ENCODE measurements at regions not wholly inside any gene's neighbourhood (a gene's known extent, or its start where the extent isn't known, plus 50 kb on each side); places are given as distances from the start of the nearest gene placed in this dataset.

GRCh38 chr2:5484868-5485267 is 207.3 kb upstream of the SOX11 start:
- no peaks in the 10 kb centered on the region for H4K20me1 ChIP-seq (ENCODE audit: insufficient read depth)
- TF ChIP-seq, protein P1, sequence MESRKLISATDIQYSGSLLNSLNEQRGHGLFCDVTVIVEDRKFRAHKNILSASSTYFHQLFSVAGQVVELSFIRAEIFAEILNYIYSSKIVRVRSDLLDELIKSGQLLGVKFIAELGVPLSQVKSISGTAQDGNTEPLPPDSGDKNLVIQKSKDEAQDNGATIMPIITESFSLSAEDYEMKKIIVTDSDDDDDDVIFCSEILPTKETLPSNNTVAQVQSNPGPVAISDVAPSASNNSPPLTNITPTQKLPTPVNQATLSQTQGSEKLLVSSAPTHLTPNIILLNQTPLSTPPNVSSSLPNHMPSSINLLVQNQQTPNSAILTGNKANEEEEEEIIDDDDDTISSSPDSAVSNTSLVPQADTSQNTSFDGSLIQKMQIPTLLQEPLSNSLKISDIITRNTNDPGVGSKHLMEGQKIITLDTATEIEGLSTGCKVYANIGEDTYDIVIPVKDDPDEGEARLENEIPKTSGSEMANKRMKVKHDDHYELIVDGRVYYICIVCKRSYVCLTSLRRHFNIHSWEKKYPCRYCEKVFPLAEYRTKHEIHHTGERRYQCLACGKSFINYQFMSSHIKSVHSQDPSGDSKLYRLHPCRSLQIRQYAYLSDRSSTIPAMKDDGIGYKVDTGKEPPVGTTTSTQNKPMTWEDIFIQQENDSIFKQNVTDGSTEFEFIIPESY (IDR thresholded peaks at IDR 0.05; ENCODE audit: extremely low read depth, insufficient replicate concordance, low read length), result no peak
- TF ChIP-seq SIN3A (IDR thresholded peaks at IDR 0.05; ENCODE audit: low read depth) (no peak), FOSL1 (IDR thresholded peaks at IDR 0.05; ENCODE audit: low read depth) (no peak)
- H3K79me2 ChIP-seq (ENCODE audit: insufficient read depth, low read length), result no peaks in the 10 kb centered on the region
- intact Hi-C loops (cut with micrococcal nuclease), result no loop called here
- H3K27me3 ChIP-seq (ENCODE audit: insufficient read depth, low read length), result no peaks in the 10 kb centered on the region
- no peak overlapping the region for H2AFZ ChIP-seq (ENCODE audit: low read depth, low read length, poor library complexity, severe bottlenecking)
- peaks cover 4 to 17% of the 10 kb centered on the region in 2 experiments; a peak in 2 of 4 replicates for H3K9me3 ChIP-seq (ENCODE audit: control insufficient read depth in 1 of 2, insufficient read depth in 1 of 2, low read depth in 1 of 2, low read length in 2 of 2)
- no peak overlapping the region for H3K9ac ChIP-seq (ENCODE audit: low read length)
- H3K27ac ChIP-seq (ENCODE audit: low read depth, low read length), result no peak overlapping the region
- CTCF ChIA-PET, result no interaction called here
- H3K4me3 ChIP-seq (replicated peaks in 1 of 2; ENCODE audit: low read depth in 1 of 2, low read length in 2 of 2), result no peak overlapping the region
- H3K4me2 ChIP-seq (ENCODE audit: low read length), result no peak overlapping the region
- POLR2A ChIA-PET, result no interaction called here
- RAD21 ChIA-PET (ENCODE audit: low non-redundant PET in 1 of 2, low total read pairs in 2 of 2, uncharacterized antibody in 2 of 2, unreplicated experiment in 2 of 2), result no interaction called here
- no peak for ATAC-seq
- H3K4me1 ChIP-seq (ENCODE audit: control insufficient read depth in 1 of 2, insufficient read depth in 2 of 2, low read length in 2 of 2), result no peaks in the 10 kb centered on the region
- no peaks in the 10 kb centered on the region for H3K9me2 ChIP-seq (ENCODE audit: insufficient read depth)
- BruUV-seq (replicated peaks), result no TSS peak
- no peak for DNase-seq (ENCODE audit: low read depth, low spot score)
- H3K36me3 ChIP-seq (ENCODE audit: control insufficient read depth in 1 of 2, insufficient read depth in 2 of 2, low read length in 2 of 2), result no peaks in the 10 kb centered on the region

- H3K4me1 ChIP-seq (ENCODE audit: control insufficient read depth in 1 of 2, insufficient read depth in 2 of 2, low read length in 2 of 2), result no peaks in the 10 kb centered on the region
- H3K36me3 ChIP-seq (ENCODE audit: control insufficient read depth in 1 of 2, insufficient read depth in 2 of 2, low read length in 2 of 2), result no peaks in the 10 kb centered on the region
- H3K4me3 ChIP-seq (replicated peaks in 1 of 2; ENCODE audit: low read depth in 1 of 2, low read length in 2 of 2), result no peak overlapping the region
- H3K27ac ChIP-seq (ENCODE audit: low read depth, low read length), result no peak overlapping the region
- H3K27me3 ChIP-seq (ENCODE audit: insufficient read depth, low read length), result no peaks in the 10 kb centered on the region
- ATAC-seq (no peak), DNase-seq (ENCODE audit: low read depth, low spot score) (no peak)
- CTCF ChIA-PET, result no interaction called here
- H3K9ac ChIP-seq (ENCODE audit: low read length), result no peak overlapping the region
- POLR2A ChIA-PET, result no interaction called here
- no TSS peak for BruUV-seq (replicated peaks)
- RAD21 ChIA-PET (ENCODE audit: low non-redundant PET in 1 of 2, low total read pairs in 2 of 2, uncharacterized antibody in 2 of 2, unreplicated experiment in 2 of 2), result no interaction called here
- intact Hi-C loops (cut with micrococcal nuclease), result no loop called here
- no peaks in the 10 kb centered on the region for H4K20me1 ChIP-seq (ENCODE audit: insufficient read depth)
- H3K79me2 ChIP-seq (ENCODE audit: insufficient read depth, low read length), result no peaks in the 10 kb centered on the region
- H3K9me2 ChIP-seq (ENCODE audit: insufficient read depth), result no peaks in the 10 kb centered on the region
- no peak overlapping the region for H3K4me2 ChIP-seq (ENCODE audit: low read length)
- TF ChIP-seq SIN3A (IDR thresholded peaks at IDR 0.05; ENCODE audit: low read depth), result no peak
- no peak for TF ChIP-seq POLR2AphosphoS5 (IDR thresholded peaks at IDR 0.05; ENCODE audit: low read depth, low read length)
- no peak for TF ChIP-seq CBX3 (IDR thresholded peaks at IDR 0.05; ENCODE audit: low read depth)
- TF ChIP-seq CEBPB (IDR thresholded peaks at IDR 0.05; ENCODE audit: low read depth), result no peak
- no peak for TF ChIP-seq ELF1 (IDR thresholded peaks at IDR 0.05; ENCODE audit: borderline replicate concordance, low read depth)
- no peak for TF ChIP-seq EZH2phosphoT487 (IDR thresholded peaks at IDR 0.05; ENCODE audit: borderline replicate concordance)
- TF ChIP-seq ZFX (IDR thresholded peaks at IDR 0.05), result no peak
- no peak overlapping the region for H2AFZ ChIP-seq (ENCODE audit: low read depth, low read length, poor library complexity, severe bottlenecking)
- peaks cover 3 to 18% of the 10 kb centered on the region in 2 experiments; a peak in 2 of 4 replicates for H3K9me3 ChIP-seq (ENCODE audit: control insufficient read depth in 1 of 2, insufficient read depth in 1 of 2, low read depth in 1 of 2, low read length in 2 of 2)
These were observed 200.7 kb upstream of the SOX11 start for GRCh38 chr2:5491523-5491922.
